Left ventricle myocardium inferior (tissue), 1 donor: ENCODE measurements at regions not wholly inside any gene's neighbourhood (a gene's known extent, or its start where the extent isn't known, plus 50 kb on each side); places are given as distances from the start of the nearest gene placed in this dataset.
"Not testable (repeated sequence)": the region's sequence is repeated elsewhere in the genome, so short reads cannot be mapped to it uniquely, and the experiment has no call there.

Experiments
- DNase-seq: peaks from one replicate; pipeline ENCODE4 v3.0.0-alpha.2; 2020
- H3K27ac ChIP-seq: fragments of 200-600 bp; replicated peaks from 2 replicates; pipeline ENCODE4 v1.8.0; 2021
- H3K27me3 ChIP-seq: fragments of 200-600 bp; 2 replicates; pipeline ENCODE4 v1.8.0; 2021; ENCODE audit warnings: low read depth
- H3K36me3 ChIP-seq: fragments of 200-600 bp; 2 replicates; pipeline ENCODE4 v1.8.0; 2021
- H3K4me1 ChIP-seq: fragments of 200-600 bp; 2 replicates; pipeline ENCODE4 v1.8.0; 2021
- H3K4me3 ChIP-seq: fragments of 200-600 bp; 2 replicates; pipeline ENCODE4 v1.8.0; 2021; ENCODE audit warnings: mild to moderate bottlenecking, moderate library complexity
- H3K9me3 ChIP-seq: fragments of 200-600 bp; replicated peaks from 2 replicates; pipeline ENCODE4 v1.8.0; 2021
- CTCF ChIP-seq: fragments of 200-600 bp; IDR thresholded peaks from 2 replicates; pipeline ENCODE4 v1.8.0; 2021; ENCODE audit warnings: antibody characterized with exemption, mild to moderate bottlenecking, borderline replicate concordance
- intact Hi-C: fragments of 100-400 bp; cut with micrococcal nuclease; formaldehyde crosslinking; loops from one replicate; pipeline ENCODE4 v1.11.0; 2022
- donor health status: DM: no; HTN: yes; CAD: no; lungs with severe emphysema.

GRCh38 chr6:121678245-121678644, 242.8 kb downstream of the GJA1 start:
- Histone ChIP-seq H3K36me3 (no peaks in the 10 kb centered on the region), H3K27ac (no peak overlapping the region), H3K27me3 (no peaks in the 10 kb centered on the region), H3K4me3 (no peak overlapping the region), H3K4me1 (no peaks in the 10 kb centered on the region), H3K9me3 (no peaks in the 10 kb centered on the region)
- TF ChIP-seq CTCF, result no peak
- intact Hi-C loops, result no loop called here
- DNase-seq, result no peak

DNA sequence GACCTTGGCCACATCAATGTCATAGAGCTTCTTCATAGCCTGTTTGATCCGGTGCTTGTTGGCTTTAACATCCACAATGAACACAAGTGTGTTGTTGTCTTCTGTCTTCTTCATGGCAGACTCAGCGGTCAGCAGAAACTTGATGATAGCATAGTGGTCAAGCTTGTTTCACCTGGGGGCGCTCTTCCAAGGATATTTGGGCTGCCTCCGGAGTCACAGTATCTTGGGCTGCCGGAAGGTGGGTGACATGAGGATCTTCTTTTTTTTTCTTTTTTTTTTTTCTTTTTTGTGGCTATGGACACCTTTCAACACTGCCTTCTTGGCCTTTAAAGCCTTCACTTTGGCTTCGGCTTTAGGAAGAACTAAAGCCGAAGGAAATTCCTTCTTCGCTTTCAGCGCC, 244.6 kb downstream of the GJA1 start:
- H3K36me3 ChIP-seq, result no peaks in the 10 kb centered on the region
- no peaks in the 10 kb centered on the region for H3K9me3 ChIP-seq
- no peak overlapping the region for H3K4me3 ChIP-seq
- intact Hi-C loops, result no loop called here
- H3K4me1 ChIP-seq, result no peaks in the 10 kb centered on the region
- no peak for TF ChIP-seq CTCF
- no peaks in the 10 kb centered on the region for H3K27me3 ChIP-seq
- DNase-seq, result no peak
- no peak overlapping the region for H3K27ac ChIP-seq

DNA sequence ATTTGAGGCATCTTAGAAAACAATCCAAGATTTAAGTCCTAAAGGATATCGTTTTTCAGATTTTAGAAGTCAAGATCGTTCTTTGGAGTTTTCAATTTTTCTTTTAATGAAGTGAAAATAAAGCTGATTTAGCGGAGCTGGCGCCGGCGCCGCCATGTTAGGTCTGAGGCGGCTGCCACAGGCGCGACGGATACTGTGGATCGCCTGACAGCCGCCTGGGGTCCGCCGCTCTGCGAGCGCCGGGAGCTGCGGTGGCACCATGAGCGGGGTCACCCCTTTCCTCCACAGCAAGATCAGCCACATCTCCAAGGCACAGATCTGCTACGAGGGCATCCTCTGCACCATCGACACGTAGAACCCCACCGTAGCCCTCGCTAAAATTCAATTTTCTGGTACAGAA, 247.2 kb downstream of the GJA1 start:
- TF ChIP-seq CTCF, result no peak
- DNase-seq, result no peak
- Histone ChIP-seq H3K4me1 (no peaks in the 10 kb centered on the region), H3K27me3 (no peaks in the 10 kb centered on the region), H3K27ac (no peak overlapping the region), H3K9me3 (no peaks in the 10 kb centered on the region), H3K36me3 (no peaks in the 10 kb centered on the region), H3K4me3 (no peak overlapping the region)
- intact Hi-C loops, result no loop called here

GRCh38 chr6:121685806-121686205, 250.4 kb downstream of the GJA1 start:
- intact Hi-C loops, H3K4me3 ChIP-seq, H3K36me3 ChIP-seq: not testable (repeated sequence)

DNA sequence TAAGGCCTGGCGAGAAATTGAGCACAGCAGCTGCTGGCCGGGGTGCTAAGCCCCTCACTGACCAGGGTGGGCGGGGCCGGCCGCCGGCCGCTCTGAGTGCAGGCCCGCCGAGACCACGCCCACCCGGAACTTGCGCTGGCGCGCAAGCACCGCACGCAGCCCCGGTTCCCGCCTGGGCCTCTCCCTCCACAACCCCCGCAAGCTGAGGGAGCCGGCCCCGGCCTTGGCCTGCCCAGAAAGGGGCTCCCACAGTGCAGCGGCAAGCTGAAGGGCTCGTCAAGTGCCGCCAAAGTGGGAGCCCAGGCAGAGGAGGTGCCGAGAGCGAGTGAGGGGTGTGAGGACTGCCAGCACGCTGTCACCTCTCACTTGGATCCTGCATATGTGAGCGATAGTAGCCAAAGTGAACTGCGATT, 251.2 kb downstream of the GJA1 start:
- Histone ChIP-seq H3K4me3 (peak overlapping the region; percentile 3), H3K9me3 (no peaks in the 10 kb centered on the region), H3K36me3 (no peaks in the 10 kb centered on the region), H3K27me3 (no peaks in the 10 kb centered on the region), H3K27ac (no peak overlapping the region), H3K4me1 (peaks cover 3% of the 10 kb centered on the region)
- intact Hi-C loops, result no loop called here
- no peak for DNase-seq
- no peak for TF ChIP-seq CTCF

More at GRCh38 chr6:121685806-121686205, 250.4 kb downstream of the GJA1 start:
- H3K27me3 ChIP-seq, DNase-seq, H3K27ac ChIP-seq, H3K9me3 ChIP-seq, H3K4me1 ChIP-seq: not testable (repeated sequence)

GRCh38 chr6:121688974-121689373, 253.5 kb downstream of the GJA1 start:
- Histone ChIP-seq H3K27me3 (no peaks in the 10 kb centered on the region), H3K4me1 (peaks cover 8% of the 10 kb centered on the region), H3K27ac (no peak overlapping the region), H3K36me3 (no peaks in the 10 kb centered on the region), H3K9me3 (no peaks in the 10 kb centered on the region), H3K4me3 (no peak overlapping the region)
- TF ChIP-seq CTCF, result no peak
- DNase-seq, result no peak
- intact Hi-C loops, result no loop called here
